ENCODE measurements at regions not wholly inside any gene's neighbourhood (a gene's known extent, or its start where the extent isn't known, plus 50 kb on each side); places are given as distances from the start of the nearest gene placed in this dataset.
"Not testable (repeated sequence)": the region's sequence is repeated elsewhere in the genome, so short reads cannot be mapped to it uniquely, and the experiment has no call there.

DNA sequence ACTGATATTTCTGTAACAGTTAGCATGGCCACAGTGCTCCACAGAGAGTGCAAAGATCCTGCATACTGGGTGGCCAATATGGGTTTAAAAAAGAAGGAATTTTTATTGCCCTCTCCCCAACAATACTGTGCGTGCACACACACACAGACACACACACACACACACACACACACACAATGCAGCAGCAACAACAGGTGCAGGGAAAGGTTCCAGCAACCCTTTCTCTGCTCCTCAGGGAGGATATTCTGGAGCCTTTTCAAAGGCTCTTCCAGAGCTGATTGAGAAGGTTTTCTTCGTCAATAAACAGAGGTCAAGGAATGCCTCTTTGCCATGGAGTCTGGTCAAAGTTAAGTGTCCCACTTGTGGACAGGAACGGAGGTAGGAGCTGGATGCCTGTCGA lies 84.8 kb upstream of the ZFP42 start:
- no peak for DNase-seq (ENCODE audit: low read depth)

DNA sequence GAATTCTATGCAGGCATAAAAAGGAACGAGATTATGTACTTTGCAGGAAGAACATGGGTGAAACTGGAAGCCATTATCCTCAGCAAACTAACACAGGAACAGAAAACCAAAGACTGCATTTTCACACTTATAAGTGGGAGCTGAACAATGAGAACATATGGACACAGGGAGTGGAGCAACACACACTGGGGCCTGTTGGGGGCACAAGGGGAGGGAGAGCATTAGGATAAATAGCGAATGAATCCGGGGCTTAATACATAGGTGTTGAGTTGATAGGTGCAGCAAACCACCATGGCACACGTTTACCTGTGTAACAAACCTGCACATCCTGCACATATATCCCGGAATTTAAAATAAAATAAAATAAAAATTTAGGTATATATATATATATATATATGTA lies 80.2 kb upstream of the ZFP42 start:
- not testable (repeated sequence) for DNase-seq (ENCODE audit: low read depth)

DNA sequence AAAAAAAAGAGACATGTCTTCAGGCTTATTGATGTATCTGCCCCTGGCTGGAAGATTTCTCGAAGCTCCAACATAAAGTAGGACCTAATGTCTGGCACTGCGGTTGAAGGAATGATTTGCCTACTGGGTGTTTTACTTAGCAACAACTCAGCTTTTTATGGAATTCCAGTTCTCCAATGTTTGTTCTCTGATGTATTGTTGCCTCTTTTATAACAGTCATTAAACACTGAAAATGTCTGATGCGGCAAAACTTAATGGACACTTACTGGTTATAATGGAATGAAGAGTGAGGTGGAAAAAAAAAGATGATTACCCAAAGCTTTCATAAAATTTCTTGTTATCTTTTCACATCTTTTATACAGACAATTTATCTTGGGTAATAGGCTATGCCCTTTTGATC lies 75.6 kb upstream of the ZFP42 start:
- DNase-seq (ENCODE audit: low read depth): no peak

DNA sequence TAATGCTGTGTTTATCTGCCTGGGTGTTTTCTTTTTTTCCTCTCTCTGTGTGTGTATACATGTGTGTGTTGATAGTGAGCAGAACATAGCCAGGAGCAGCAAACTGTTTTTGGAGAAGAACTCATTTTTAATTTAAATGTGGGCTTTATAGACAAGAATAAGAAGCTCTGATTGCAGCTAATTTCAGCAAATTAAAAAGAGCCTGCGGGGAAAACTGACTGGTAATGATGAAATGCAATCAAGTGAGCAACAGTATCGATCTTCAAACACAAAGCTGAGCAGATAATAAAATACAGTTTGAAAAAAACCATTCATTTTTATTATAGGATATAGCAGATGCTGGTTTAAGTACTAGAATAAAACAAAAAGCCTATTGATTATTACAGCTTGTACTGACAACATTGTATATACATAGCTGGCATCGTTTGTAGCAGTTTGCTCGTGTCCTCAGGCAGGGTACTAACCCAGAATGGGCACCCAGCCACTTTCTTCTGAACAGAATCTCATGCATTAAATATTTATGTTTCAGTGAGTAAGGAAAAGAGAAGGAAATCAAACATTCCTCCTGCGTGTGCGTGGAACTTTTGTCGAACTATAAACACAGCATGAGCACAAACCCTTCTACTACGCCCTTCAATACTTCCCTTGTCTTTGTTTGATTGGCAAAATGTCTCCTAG lies 73.5 kb upstream of the ZFP42 start:
- no peak for DNase-seq (ENCODE audit: low read depth)

DNA sequence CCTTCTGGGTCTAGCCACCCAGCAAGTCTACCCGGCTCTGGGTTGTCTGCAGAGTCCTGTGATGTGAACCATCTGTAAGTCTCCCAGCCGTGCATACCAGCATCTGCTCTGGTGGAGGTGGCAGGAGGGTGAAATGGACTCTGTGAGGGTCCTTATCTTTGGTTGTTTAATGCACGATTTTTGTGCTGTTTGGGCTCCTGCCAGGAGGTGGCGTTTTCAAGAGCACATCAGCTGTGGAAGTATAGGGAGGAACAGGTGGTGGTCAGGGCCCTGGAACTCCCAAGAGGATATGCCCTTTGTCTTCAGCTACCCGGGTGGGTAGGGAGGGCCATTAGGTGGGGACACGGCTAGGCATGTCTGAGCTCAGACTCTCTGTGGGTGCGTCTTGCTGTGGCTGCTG lies 66.5 kb upstream of the ZFP42 start:
- DNase-seq (ENCODE audit: low read depth): no peak

DNA sequence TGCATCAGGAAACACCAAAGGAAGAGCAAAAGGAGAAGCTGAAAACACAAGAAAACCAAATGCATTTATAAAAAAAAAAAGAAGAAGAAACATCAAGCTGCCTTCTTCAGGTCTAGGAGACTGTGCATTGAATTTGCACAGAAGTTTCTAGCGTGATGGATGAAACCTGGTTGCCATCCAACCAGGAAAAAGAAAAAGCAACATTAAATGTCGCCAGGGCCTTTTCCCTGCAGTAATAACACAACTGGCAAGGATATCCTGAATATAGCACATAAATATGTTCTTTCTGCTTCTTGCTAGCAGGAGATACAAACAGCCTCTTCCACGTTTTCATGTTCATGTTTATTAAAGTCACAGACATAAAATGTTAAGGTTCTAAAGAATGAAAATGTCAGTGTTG lies 60.8 kb upstream of the ZFP42 start:
- DNase-seq (ENCODE audit: low read depth): no peak

DNA sequence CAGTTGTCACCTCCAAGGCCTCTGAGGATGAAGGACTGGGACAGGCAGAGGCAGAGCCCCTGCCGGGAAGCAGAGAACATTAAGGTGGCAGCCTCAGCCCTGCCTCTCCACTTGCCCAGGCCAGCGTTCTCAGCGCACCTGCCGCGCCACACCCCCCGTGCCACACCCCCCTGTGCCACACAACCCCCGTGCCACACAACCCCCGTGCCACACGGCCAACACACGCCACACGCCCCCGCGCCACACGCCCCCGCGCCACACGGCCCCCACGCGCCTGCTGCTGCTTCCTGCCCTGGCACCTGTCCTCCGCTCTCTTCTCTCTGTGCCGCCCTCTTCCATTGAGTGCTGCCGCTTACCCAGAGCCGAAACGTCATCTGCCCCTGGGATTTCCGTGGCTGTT lies 58.0 kb upstream of the ZFP42 start:
- DNase-seq (ENCODE audit: low read depth): no peak

DNA sequence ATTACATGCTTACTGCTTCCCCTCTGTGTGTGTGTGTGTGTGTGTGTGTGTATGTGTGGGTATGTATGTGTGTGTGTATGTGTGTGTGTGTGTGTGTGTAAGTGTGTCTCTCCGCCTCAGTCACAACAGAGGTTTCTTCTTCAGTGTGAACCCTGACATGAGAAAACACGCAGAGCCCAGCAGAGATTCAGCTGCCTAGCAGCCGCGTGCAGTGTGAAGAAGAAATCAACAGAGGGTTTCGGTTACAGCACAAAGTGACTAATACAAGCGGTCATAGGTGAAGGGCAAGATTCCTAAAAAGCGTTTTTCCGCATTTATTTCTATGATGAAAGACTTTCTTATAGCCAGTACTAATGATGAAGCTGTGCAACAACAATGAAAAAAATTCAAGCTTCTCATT lies 55.3 kb upstream of the ZFP42 start:
- no peak for DNase-seq (ENCODE audit: low read depth)

DNA sequence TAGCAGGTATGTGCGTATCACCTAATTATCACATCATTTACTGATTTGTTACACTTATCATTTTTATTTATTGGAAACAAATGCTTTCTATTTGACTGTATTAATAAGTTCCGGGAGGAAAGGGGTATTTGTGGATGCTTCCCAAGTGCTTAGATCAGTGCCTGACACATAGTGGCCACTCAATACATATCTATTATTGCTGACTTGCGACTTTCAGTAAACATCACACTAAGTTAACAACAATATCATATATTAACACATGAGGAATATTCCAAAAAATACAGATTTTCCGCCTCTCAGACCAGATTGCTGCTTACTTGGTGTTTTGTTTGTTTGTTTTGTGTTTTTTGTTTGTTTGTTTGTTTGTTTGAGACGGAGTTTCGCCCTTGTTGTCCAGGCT lies 52.6 kb upstream of the ZFP42 start:
- no peak for DNase-seq (ENCODE audit: low read depth)

DNA sequence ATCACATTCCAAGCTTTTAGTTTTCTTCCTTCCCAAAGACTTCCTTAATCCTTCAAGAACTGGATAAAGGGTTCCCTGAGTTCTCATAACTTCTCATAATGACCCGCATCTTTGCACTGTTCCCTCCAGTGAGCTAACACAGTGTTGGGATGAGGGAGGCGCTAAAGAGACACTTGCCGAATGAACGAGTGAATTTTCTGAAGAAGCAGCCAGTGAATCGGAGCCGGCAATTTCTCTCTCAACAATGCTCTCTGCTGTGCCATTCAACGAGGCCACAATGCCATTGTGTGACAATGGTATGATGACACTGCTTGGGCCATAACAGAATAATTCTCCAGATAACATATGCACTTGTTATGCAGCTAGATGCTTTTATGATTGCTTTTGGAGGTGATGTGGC lies 51.4 kb upstream of the ZFP42 start:
- no peak for DNase-seq (ENCODE audit: low read depth)

All from amniotic epithelial cell (primary cell).